ENCODE measurements at regions not wholly inside any gene's neighbourhood (a gene's known extent, or its start where the extent isn't known, plus 50 kb on each side); places are given as distances from the start of the nearest gene placed in this dataset.

GRCh38 chr15:95901271-95901670, 429.2 kb upstream of the NR2F2 start:
- DNase-seq (ENCODE audit: low read depth, low spot score) = no peak

GRCh38 chr15:95902606-95903005, 427.9 kb upstream of the NR2F2 start:
- DNase-seq (ENCODE audit: low read depth, low spot score) = no peak

- no peak for DNase-seq (ENCODE audit: low read depth, low spot score)
Observed at GRCh38 chr15:95903352-95903751, 427.1 kb upstream of the NR2F2 start.

GRCh38 chr15:95910643-95911212, 419.8 kb upstream of the NR2F2 start:
- no peak for DNase-seq (ENCODE audit: low read depth, low spot score)

- no peak for DNase-seq (ENCODE audit: low read depth, low spot score)
Observed at GRCh38 chr15:95911570-95912279, 418.8 kb upstream of the NR2F2 start.

- no peak for DNase-seq (ENCODE audit: low read depth, low spot score)
Observed at GRCh38 chr15:95912280-95912625, 418.2 kb upstream of the NR2F2 start.

- no peak for DNase-seq (ENCODE audit: low read depth, low spot score)
Observed at GRCh38 chr15:95912728-95913127, 417.8 kb upstream of the NR2F2 start.

- no peak for DNase-seq (ENCODE audit: low read depth, low spot score)
Observed at GRCh38 chr15:95916568-95916967, 413.9 kb upstream of the NR2F2 start.

GRCh38 chr15:95918525-95918924, 412.0 kb upstream of the NR2F2 start:
- no peak for DNase-seq (ENCODE audit: low read depth, low spot score)

GRCh38 chr15:95919460-95919859, 411.0 kb upstream of the NR2F2 start:
- DNase-seq (ENCODE audit: low read depth, low spot score) = no peak

- DNase-seq (ENCODE audit: low read depth, low spot score) = no peak
Observed at GRCh38 chr15:95921404-95921803, 409.1 kb upstream of the NR2F2 start.

GRCh38 chr15:95922431-95922830, 408.1 kb upstream of the NR2F2 start:
- DNase-seq (ENCODE audit: low read depth, low spot score) = no peak

GRCh38 chr15:95923792-95924191, 406.7 kb upstream of the NR2F2 start:
- DNase-seq (ENCODE audit: low read depth, low spot score) = no peak

GRCh38 chr15:95928822-95929221, 401.7 kb upstream of the NR2F2 start:
- DNase-seq (ENCODE audit: low read depth, low spot score) = no peak

- DNase-seq (ENCODE audit: low read depth, low spot score) = no peak
Observed at GRCh38 chr15:95929232-95929846, 401.2 kb upstream of the NR2F2 start.

GRCh38 chr15:95930659-95931375, 399.7 kb upstream of the NR2F2 start:
- DNase-seq (ENCODE audit: low read depth, low spot score) = no peak

GRCh38 chr15:95931619-95932018, 398.9 kb upstream of the NR2F2 start:
- no peak for DNase-seq (ENCODE audit: low read depth, low spot score)

- DNase-seq (ENCODE audit: low read depth, low spot score) = no peak
Observed at GRCh38 chr15:95932141-95932540, 398.4 kb upstream of the NR2F2 start.

- DNase-seq (ENCODE audit: low read depth, low spot score) = no peak
Observed at GRCh38 chr15:95932676-95933075, 397.8 kb upstream of the NR2F2 start.

GRCh38 chr15:95935852-95936251, 394.6 kb upstream of the NR2F2 start:
- DNase-seq (ENCODE audit: low read depth, low spot score) = no peak

GRCh38 chr15:95937128-95937528, 393.4 kb upstream of the NR2F2 start:
- no peak for DNase-seq (ENCODE audit: low read depth, low spot score)

GRCh38 chr15:95940431-95940985, 390.0 kb upstream of the NR2F2 start:
- DNase-seq (ENCODE audit: low read depth, low spot score) = no peak

All from brain pericyte (primary cell).